CD14-positive monocyte (primary cell): ENCODE measurements at regions not wholly inside any gene's neighbourhood (a gene's known extent, or its start where the extent isn't known, plus 50 kb on each side); places are given as distances from the start of the nearest gene placed in this dataset.

Source experiments
- DNase-seq, 3 donors: peaks; one replicate each; pipeline ENCODE4 v3.0.0-alpha.2; 2011 to 2022
- H2AFZ ChIP-seq: 2 replicates; pipeline ENCODE4 v1.6.0; 2012; ENCODE audit warnings: mild to moderate bottlenecking, low read depth, low read length, inconsistent platforms; ENCODE audit not compliant: insufficient read depth, poor library complexity, severe bottlenecking
- H3K27ac ChIP-seq, 2 donors: 1 replicate in 1 of 2; 2 replicates in 1 of 2; pipeline ENCODE4 v1.5.1; 2012 to 2013; ENCODE audit warnings: low read length in 2 of 2, control low read depth in 1 of 2, inconsistent platforms in 1 of 2, low read depth in 1 of 2, mild to moderate bottlenecking in 1 of 2
- H3K27me3 ChIP-seq, 2 donors: one replicate each; pipeline versions ENCODE4 v1.6.0 to v1.6.1; 2011 to 2013; ENCODE audit warnings: low read length in 2 of 2; ENCODE audit not compliant: control insufficient read depth in 2 of 2, insufficient read depth in 2 of 2
- H3K36me3 ChIP-seq, 2 donors: replicated peaks in 1 of 2; 1 replicate in 1 of 2; 2 replicates in 1 of 2; pipeline versions ENCODE4 v1.5.1 to v1.6.1; 2012 to 2013; ENCODE audit warnings: low read length in 2 of 2, control low read depth in 1 of 2, inconsistent platforms in 1 of 2, mild to moderate bottlenecking in 1 of 2; ENCODE audit not compliant: insufficient read depth in 2 of 2, control insufficient read depth in 1 of 2
- H3K4me1 ChIP-seq, 2 donors: 1 replicate in 1 of 2; 2 replicates in 1 of 2; pipeline versions ENCODE4 v1.5.1 to v1.6.1; 2012 to 2013; ENCODE audit warnings: low read length in 2 of 2, control low read depth in 1 of 2, inconsistent platforms in 1 of 2, mild to moderate bottlenecking in 1 of 2, moderate library complexity in 1 of 2; ENCODE audit not compliant: insufficient read depth in 2 of 2, control insufficient read depth in 1 of 2
- H3K4me2 ChIP-seq: replicated peaks from 2 replicates; pipeline ENCODE3; 2012; ENCODE audit warnings: low read length, moderate library complexity, mild to moderate bottlenecking; ENCODE audit not compliant: poor library complexity, severe bottlenecking; ENCODE audit errors: extremely low read depth
- H3K4me3 ChIP-seq, 3 experiments: fragments of 200-600 bp in 1 of 3; sonication (generic) in 1 of 3; replicated peaks in 1 of 3; 1 replicate in 2 of 3; 2 replicates in 1 of 3; pipeline ENCODE4 v1.5.1; 2011 to 2013; ENCODE audit warnings: low read length in 3 of 3, mild to moderate bottlenecking in 3 of 3, control low read depth in 2 of 3, low read depth in 2 of 3, inconsistent platforms in 1 of 3, moderate library complexity in 1 of 3
- H3K79me2 ChIP-seq: 2 replicates; pipeline ENCODE4 v1.6.0; 2012; ENCODE audit warnings: mild to moderate bottlenecking, control low read depth, inconsistent platforms, low read length, moderate library complexity; ENCODE audit not compliant: insufficient read depth
- H3K9ac ChIP-seq: 2 replicates; pipeline ENCODE4 v1.6.0; 2017; ENCODE audit warnings: low read length, mild to moderate bottlenecking; ENCODE audit not compliant: insufficient read depth, poor library complexity, severe bottlenecking
- H3K9me3 ChIP-seq, 2 donors: replicated peaks in 1 of 2; 1 replicate in 1 of 2; 2 replicates in 1 of 2; pipeline versions ENCODE4 v1.5.1 to v1.6.1; 2012 to 2013; ENCODE audit warnings: low read length in 2 of 2, control low read depth in 1 of 2; ENCODE audit not compliant: control insufficient read depth in 1 of 2, insufficient read depth in 1 of 2
- H4K20me1 ChIP-seq: 2 replicates; pipeline ENCODE4 v1.6.0; 2012; ENCODE audit warnings: mild to moderate bottlenecking, low read length, control low read depth, moderate library complexity; ENCODE audit not compliant: insufficient read depth
- H3K27ac Mint-ChIP-seq, 7 donors: one replicate each; pipeline ENCODE4 v1.8.0; 2020; ENCODE audit warnings: mild to moderate bottlenecking in 7 of 7, mixed read lengths in 7 of 7, moderate library complexity in 6 of 7, inconsistent platforms in 2 of 7
- H3K27me3 Mint-ChIP-seq, 3 donors: one replicate each; pipeline ENCODE4 v1.8.0; 2021 to 2022; ENCODE audit warnings: low read depth in 3 of 3, mild to moderate bottlenecking in 3 of 3, mixed read lengths in 3 of 3, moderate library complexity in 3 of 3, inconsistent platforms in 1 of 3
- H3K36me3 Mint-ChIP-seq, 2 donors: one replicate each; pipeline ENCODE4 v1.8.0; 2020; ENCODE audit warnings: mixed read lengths in 2 of 2, inconsistent platforms in 1 of 2, mild to moderate bottlenecking in 1 of 2
- H3K4me1 Mint-ChIP-seq: one replicate; pipeline ENCODE4 v1.8.0; 2020; ENCODE audit warnings: mild to moderate bottlenecking, mixed read lengths
- H3K4me3 Mint-ChIP-seq, 2 donors: one replicate each; pipeline ENCODE4 v1.8.0; 2020; ENCODE audit warnings: mild to moderate bottlenecking in 2 of 2, mixed read lengths in 2 of 2, moderate library complexity in 1 of 2
- H3K9me3 Mint-ChIP-seq, 7 donors: one replicate each; pipeline ENCODE4 v1.8.0; 2020 to 2022; ENCODE audit warnings: mixed read lengths in 7 of 7, mild to moderate bottlenecking in 6 of 7, moderate library complexity in 6 of 7, inconsistent platforms in 2 of 7
- WGBS: methylation state at CpG from one replicate; pipeline ENCODE4 v1.1.5; 2013; ENCODE audit warnings: missing lambda C conversion rate; ENCODE audit not compliant: insufficient coverage; 5-methylcytosine and 5-hydroxymethylcytosine counted together
- intact Hi-C, 2 donors: fragments of 100-400 bp; cut with micrococcal nuclease; formaldehyde crosslinking; loops; one replicate each; pipeline versions ENCODE4 v1.15.0 to v1.15.1; 2023
- TF ChIP-seq, protein P1 (sequence below): fragments of 200-600 bp; IDR thresholded peaks from one replicate; pipeline ENCODE4 v1.8.0; 2022; ENCODE audit warnings: antibody characterized with exemption, mild to moderate bottlenecking

DNA sequence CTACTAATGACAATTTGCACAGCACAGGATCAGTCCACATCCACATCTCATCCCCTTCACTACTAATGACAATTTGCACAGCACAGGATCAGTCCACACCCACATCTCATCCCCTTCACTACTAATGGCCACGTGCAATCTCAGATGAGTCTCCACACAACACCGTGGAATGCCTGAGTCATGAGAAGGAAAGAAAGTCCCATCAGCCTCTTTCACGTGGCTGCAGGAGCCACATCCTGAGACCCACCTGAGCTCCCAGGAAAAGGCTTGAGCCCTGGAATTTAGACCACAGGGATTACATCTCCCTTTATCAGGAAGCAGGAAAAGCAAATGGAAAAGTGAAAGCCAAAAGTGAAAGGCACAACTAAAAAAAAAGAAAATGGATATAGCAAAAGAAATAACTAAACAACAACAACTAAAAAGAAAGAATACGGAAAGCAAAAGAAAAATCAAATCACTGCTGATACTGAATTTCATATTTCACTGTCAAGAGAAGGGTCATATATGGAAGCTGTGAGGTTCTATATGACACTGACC, 1300.5 kb downstream of the TMEM121 start:
- H2AFZ ChIP-seq = no peak overlapping the region
- TF ChIP-seq, protein P1, sequence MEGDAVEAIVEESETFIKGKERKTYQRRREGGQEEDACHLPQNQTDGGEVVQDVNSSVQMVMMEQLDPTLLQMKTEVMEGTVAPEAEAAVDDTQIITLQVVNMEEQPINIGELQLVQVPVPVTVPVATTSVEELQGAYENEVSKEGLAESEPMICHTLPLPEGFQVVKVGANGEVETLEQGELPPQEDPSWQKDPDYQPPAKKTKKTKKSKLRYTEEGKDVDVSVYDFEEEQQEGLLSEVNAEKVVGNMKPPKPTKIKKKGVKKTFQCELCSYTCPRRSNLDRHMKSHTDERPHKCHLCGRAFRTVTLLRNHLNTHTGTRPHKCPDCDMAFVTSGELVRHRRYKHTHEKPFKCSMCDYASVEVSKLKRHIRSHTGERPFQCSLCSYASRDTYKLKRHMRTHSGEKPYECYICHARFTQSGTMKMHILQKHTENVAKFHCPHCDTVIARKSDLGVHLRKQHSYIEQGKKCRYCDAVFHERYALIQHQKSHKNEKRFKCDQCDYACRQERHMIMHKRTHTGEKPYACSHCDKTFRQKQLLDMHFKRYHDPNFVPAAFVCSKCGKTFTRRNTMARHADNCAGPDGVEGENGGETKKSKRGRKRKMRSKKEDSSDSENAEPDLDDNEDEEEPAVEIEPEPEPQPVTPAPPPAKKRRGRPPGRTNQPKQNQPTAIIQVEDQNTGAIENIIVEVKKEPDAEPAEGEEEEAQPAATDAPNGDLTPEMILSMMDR = no peak
- no peak overlapping the region for H3K4me2 ChIP-seq
- H3K27me3 Mint-ChIP-seq = peaks cover 0 to 4% (median 3%) of the 10 kb centered on the region in 3 donors
- H3K79me2 ChIP-seq = no peaks in the 10 kb centered on the region
- no peaks in the 10 kb centered on the region for H3K4me1 ChIP-seq
- 58% methylated on average over 2 of the region's 4 CpGs for whole genome bisulfite sequencing
- H3K9ac ChIP-seq = no peak overlapping the region
- H3K27ac ChIP-seq = no peak overlapping the region
- H3K9me3 Mint-ChIP-seq = peaks cover 7 to 13% (median 8%) of the 10 kb centered on the region in 7 donors
- H3K36me3 ChIP-seq = no peaks in the 10 kb centered on the region
- no peaks in the 10 kb centered on the region for H3K27me3 ChIP-seq
- peaks cover 6% of the 10 kb centered on the region for H3K4me1 Mint-ChIP-seq
- H4K20me1 ChIP-seq = no peaks in the 10 kb centered on the region
- intact Hi-C loops = no loop called here
- no peak overlapping the region for H3K4me3 Mint-ChIP-seq
- peaks cover 0 to 13% of the 10 kb centered on the region in 2 donors for H3K9me3 ChIP-seq
- peaks cover 0 to 2% of the 10 kb centered on the region in 2 donors for H3K36me3 Mint-ChIP-seq
- no peak for DNase-seq
- peak overlapping the region in 2 of 7 donors; percentile 21 to 27 for H3K27ac Mint-ChIP-seq
- H3K4me3 ChIP-seq = no peak overlapping the region

DNA sequence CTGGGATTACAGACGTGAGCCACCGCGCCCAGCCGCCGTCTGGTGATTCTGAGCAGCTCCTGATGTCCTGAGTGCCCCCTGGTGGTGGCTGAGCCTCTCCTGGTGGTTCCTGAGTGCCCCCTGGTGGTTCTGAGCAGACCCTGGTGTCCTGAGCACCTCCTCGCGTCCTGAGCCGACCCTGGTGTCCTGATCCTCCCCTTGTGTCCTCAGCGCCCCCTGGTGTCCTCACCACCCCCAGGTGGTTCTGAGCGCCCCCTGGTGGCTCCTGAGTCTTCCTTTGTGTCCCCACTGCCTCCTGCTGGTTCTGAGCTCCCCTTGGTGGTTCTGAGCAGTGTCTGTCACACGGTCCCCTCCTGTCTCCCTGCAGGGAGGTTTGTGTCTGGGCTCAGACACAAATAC, 1304.9 kb downstream of the TMEM121 start:
- peaks cover 2 to 5% (median 3%) of the 10 kb centered on the region in 3 donors for H3K27me3 Mint-ChIP-seq
- H3K4me1 ChIP-seq = no peaks in the 10 kb centered on the region
- no peak overlapping the region for H3K4me3 ChIP-seq
- H3K36me3 Mint-ChIP-seq = peaks cover 0 to 2% of the 10 kb centered on the region in 2 donors
- no peaks in the 10 kb centered on the region for H4K20me1 ChIP-seq
- no peaks in the 10 kb centered on the region for H3K27me3 ChIP-seq
- H3K9ac ChIP-seq = no peak overlapping the region
- H3K4me3 Mint-ChIP-seq = no peak overlapping the region
- peaks cover 4% of the 10 kb centered on the region for H3K4me1 Mint-ChIP-seq
- peaks cover 0 to 13% of the 10 kb centered on the region in 2 donors for H3K9me3 ChIP-seq
- H3K9me3 Mint-ChIP-seq = peaks cover 7 to 13% (median 8%) of the 10 kb centered on the region in 7 donors
- WGBS = 94% methylated on average over 11 of the region's 11 CpGs
- no peaks in the 10 kb centered on the region for H3K79me2 ChIP-seq
- no peak overlapping the region for H3K27ac ChIP-seq
- DNase-seq = peak; percentile 14 to 63 (median 44)
- TF ChIP-seq, protein P1 = peak; percentile 65
- H2AFZ ChIP-seq = no peak overlapping the region
- H3K4me2 ChIP-seq = no peak overlapping the region
- intact Hi-C loops = no loop called here
- H3K27ac Mint-ChIP-seq = no peak overlapping the region
- H3K36me3 ChIP-seq = no peaks in the 10 kb centered on the region
